MM.1S (cell line): ENCODE measurements at regions not wholly inside any gene's neighbourhood (a gene's known extent, or its start where the extent isn't known, plus 50 kb on each side); places are given as distances from the start of the nearest gene placed in this dataset.

Experiments
- CTCF ChIP-seq: fragments of 300-600 bp; sonication (generic); IDR thresholded peaks from 2 replicates; pipeline ENCODE4 v1.5.1; 2016; ENCODE audit warnings: antibody characterized with exemption, low read length, mixed read lengths
- EZH2 ChIP-seq: fragments of 300-600 bp; sonication (generic); optimal IDR thresholded peaks from 2 replicates; pipeline ENCODE3; 2017; ENCODE audit warnings: low read depth, mild to moderate bottlenecking, antibody characterized with exemption, low read length, mixed read lengths

DNA sequence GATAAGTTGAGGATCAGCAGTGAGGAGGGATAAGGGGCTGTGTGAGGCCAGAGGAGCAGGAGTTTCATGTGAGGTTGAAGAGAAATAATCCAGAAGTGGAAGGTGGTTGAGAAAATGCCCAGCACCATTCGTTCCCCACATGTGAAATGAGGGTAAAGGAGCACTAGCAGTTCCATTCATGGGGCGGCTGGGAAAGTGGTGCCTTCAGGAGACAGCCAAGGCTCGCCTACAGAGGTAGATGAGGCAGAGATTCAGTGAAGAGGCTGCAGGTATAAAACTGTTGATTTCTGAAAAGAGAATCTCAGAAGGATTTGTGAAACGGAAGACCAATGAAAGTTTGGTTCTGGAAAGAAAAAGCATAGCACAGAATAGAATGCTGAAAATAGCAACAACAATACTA, 272.6 kb downstream of the MSX2 start:
- TF ChIP-seq CTCF (no peak), EZH2 (no peak)
